Daoy (cell line): ENCODE measurements at regions not wholly inside any gene's neighbourhood (a gene's known extent, or its start where the extent isn't known, plus 50 kb on each side); places are given as distances from the start of the nearest gene placed in this dataset.
A peak's percentile ranks its signal among the peaks of the same experiment; 100 is the strongest.

Experiments used
- DNase-seq: peaks from one replicate; pipeline ENCODE4 v3.0.0-alpha.2; 2015; ENCODE audit warnings: low read depth

- DNase-seq, result no peak
Observed at GRCh38 chr13:22287343-22287920, 616.6 kb downstream of the FGF9 start.

GRCh38 chr13:22288496-22288895, 617.6 kb downstream of the FGF9 start:
- DNase-seq, result no peak

GRCh38 chr13:22289711-22290110, 618.8 kb downstream of the FGF9 start:
- DNase-seq, result no peak

GRCh38 chr13:22298530-22298929, 627.7 kb downstream of the FGF9 start:
- no peak for DNase-seq

DNA sequence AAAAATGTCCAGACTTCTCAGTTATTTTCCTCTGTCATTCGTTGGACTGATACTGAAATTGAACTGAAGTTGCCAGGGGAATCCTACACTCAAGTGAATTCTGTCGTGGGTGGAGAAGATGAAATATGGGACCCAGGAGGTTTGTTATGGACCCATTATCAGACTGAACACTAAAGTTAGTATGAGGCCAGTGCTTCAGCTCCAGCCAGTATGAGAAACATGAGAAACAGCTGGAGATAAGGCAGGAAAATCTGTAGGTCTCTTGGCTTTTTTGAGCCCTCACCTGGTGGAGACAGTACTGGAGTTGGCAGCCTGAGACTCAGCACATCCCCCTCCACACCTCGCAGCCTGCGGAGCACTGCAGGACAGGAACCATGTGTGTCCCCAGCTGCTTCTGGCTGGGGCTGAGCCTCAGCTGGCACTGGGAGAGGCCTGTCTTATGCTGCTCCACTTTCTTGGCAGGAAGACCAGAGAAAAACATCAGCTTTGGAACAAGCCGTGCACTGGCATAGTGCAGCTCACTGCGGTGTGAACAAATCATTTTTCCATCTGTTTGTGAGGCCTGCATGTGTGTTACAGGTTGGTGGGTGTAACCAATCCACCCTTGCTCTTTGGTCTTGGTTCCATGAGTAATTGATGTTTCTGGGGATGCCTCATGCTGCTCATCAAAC, 641.0 kb downstream of the FGF9 start:
- DNase-seq, result peak; percentile 28

DNA sequence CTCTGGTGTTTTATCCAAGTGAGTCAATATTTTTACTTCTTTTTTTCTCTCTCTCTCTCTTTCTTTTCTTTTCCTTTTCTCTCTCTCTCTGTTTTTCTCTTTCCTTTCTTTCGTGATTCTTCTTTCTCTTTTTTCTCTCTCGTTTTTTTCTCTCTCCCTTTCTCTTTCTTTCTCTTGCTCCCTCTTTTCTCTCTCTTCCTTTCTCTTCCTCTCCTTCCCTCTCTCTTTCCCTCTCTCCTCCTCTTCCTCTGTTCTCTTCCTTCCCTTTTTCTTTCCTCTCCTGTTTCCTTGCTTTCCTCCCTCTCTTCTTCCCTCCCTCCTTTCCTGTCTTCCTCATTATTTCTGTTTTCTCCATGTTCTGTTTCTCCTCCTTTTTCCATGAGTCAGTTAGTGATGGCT, 641.5 kb downstream of the FGF9 start:
- no peak for DNase-seq

DNA sequence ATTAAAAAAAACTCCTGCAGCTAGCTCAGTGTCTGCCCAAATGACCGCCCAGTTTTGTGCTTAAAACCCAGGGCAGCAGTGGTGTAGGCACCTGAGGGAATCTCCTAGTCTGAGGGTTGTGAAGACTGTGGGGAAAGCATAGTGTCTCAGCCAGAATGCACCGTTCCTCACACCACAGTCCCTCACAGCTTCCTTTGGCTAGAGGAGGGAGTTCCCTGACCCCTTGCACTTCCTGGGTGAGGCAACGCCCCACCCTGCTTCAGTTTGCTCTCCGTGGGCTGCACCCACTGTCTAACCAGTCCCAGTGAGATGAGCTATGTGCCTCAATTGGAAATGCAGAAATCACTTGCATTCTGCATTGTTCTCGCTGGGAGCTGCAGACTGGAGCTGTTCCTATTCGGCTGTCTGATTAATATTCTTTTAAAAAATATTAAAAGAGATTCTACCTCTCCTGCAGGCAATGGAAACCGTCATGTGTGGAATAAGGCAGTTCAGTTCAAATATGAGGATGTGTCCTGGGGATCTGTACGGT, 645.7 kb downstream of the FGF9 start:
- no peak for DNase-seq

DNA sequence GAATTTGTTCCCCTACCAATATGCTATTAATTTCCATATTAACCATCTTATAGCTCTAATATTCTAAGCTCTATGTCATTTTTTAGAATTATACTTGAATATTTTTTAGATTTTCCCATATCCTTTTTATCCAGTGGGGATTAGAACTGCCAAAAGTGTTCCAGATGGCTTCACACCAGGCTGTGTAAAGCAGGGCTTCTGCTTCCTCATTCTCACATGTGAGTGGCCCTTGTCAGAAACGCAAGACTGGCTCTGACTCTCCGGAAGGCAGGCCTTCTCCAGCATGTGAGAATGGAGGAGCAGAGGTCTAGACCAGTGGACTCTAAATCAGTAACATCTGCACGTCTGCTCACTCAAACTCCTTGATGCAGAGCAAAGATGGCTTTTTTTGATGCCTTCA, 650.1 kb downstream of the FGF9 start:
- no peak for DNase-seq

DNA sequence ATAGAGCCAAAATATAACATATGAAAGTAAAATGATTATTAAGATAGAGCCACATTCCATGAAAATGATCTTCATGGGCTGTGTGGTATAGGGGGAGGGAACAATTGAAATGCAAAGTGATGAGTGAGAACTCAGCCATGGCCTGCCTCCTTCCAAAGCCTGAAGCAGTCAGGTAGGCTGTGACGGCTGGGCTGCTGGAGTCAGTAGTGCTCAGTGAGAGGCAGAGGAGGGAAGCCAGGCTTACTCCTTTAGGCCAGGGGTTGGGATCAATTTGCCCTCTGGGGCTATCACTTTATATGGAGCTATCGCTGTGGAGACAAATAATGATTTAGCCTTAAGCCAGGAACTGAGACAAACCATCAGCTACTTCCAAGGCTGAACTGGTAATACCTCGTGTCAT, 654.9 kb downstream of the FGF9 start:
- no peak for DNase-seq

DNA sequence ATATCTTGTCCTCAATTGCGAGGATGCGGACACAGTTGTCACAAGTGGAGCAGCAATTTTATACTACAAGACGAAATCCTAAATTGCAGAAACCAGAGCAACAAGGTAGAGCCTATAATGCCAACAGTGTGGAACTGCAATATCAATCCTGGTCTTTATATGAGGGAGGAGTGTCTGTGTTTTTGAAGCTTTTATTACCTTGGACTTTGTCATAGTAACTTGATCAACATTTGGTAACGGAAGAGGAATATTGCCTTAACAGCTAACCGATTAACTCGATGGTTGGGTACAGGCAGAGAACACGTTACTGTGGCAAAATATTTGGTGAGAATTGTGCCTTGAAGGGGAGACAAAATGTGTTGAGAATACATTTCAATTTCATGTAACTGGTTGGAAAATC, 661.5 kb downstream of the FGF9 start:
- no peak for DNase-seq

- DNase-seq, result no peak
Observed at GRCh38 chr13:22336460-22336859, 665.6 kb downstream of the FGF9 start.

DNA sequence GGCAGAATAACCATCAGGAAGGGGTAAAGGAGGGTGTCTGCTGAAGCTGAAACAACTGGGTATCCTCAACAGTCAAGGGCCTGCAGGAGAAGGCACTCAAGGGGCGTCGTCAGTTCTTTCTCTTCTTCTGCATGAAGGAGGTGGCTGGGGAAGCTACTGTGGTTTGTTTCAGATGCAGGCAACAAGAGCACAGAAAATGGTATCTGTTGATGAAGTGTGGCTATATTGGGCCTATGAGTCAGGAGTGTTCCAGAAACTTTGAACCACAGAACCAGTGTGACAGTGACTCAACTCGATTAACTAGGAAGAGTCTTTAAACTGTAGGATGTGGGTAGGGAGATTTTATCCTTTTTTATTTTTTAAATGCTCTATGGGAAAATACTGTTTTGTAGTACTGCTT, 686.3 kb downstream of the FGF9 start:
- DNase-seq, result peak; percentile 79

GRCh38 chr13:22369090-22369489, 698.2 kb downstream of the FGF9 start:
- DNase-seq, result no peak

GRCh38 chr13:22369840-22370239, 699.0 kb downstream of the FGF9 start:
- no peak for DNase-seq

GRCh38 chr13:22372261-22372660, 701.4 kb downstream of the FGF9 start:
- DNase-seq, result no peak

DNA sequence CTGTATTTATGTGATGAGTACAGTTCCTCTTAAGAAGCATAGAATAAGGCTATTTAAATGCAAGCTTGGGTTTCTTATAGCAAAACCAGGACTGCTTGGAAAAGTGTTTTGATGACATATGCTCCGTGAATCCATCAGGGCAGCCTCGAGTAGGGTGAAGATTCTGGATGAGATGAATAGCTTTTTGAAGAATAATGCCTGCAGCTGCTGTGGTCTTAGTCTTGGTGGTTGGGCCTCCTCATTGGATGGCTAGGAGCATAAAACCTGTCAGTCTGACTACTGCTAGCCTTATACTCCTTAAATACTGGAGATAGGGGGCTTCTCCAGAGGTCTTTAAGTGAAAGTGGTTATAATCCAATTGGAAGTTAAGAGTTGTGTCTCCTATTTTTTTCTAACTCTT, 704.3 kb downstream of the FGF9 start:
- no peak for DNase-seq

DNA sequence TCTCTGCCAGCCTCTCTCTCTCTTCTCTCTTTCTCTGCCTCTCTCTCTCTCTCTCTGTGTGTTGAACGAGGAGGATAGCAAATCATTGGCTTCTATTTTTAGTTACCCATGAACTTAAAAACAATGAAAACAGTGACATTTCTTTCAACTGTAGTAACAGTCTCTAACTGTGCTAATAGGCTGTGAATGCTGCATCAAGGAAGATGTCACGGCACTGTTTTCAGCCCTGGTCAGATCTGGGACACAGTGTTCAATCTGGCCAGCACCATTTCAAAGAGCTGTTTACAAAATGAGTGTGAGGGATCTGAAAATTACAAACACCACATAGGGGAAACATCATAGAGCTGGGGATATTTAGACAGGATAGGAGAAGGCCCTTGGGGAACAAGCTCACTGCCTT, 717.0 kb downstream of the FGF9 start:
- DNase-seq, result no peak

DNA sequence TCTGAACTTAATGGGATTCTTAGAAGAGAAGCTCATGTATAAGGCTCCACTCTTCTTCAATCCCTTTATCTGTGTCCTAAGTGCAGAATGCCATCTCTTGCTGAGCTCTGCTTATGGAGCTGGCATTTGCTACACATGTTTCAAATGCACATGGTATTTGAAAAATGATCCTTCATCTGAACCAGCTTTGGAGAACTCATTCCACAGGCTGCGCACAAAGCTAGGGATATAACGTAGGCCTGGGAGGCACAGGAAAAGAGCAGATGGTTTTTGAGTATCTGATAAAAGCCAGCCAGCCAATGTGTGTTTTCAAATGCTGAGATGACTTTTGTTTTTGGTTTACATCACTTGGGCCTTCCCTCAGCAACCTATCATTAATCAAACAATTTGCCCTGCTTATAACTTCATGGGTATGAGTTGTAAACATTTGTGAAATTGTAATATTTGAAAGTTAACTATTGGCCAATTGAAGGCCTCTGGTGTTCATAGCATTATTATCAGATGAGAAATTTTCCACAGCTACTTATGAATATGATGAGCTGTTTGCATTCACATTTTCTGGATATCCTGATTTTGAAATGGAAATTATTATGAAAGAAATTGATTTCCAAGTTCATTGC, 729.0 kb downstream of the FGF9 start:
- no peak for DNase-seq

- DNase-seq, result no peak
Observed at GRCh38 chr13:22402682-22403081, 731.8 kb downstream of the FGF9 start.

DNA sequence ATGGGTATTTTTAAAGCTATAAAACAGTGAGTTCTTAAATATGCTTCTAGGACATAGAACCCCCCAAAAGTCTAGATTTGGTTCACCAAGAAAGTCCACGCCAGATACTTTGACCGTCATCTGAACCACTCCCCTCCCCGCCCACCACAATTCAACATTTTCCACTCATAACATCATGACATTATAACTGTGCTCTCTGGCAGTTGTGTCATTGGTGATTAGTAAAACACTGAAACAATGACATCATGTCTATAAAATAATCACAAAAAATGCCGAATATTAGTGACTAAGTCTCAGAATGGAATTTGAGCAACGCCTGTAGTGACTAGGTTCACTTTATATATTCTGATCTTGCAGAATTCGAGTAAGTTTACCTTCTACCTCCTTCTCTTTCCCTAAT, 732.3 kb downstream of the FGF9 start:
- DNase-seq, result no peak

DNA sequence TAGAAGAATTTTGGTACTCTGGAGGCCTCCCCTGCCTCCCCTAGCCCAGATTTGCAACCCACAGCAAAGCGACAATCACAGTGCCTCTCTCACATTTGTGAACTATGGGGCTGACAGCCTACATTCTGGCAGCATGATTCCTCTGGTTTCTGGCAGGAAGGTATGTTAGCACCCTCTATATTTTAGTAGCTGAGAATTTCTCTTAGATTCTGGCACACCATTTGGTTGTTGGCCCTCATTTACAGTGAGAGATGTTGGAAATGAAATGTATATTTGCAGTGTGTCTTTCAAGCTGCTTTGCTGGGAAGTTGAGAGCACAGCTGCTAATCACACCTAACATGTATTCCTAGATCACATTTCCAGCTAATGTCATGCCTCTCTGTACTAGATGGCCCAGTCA, 735.0 kb downstream of the FGF9 start:
- no peak for DNase-seq

DNA sequence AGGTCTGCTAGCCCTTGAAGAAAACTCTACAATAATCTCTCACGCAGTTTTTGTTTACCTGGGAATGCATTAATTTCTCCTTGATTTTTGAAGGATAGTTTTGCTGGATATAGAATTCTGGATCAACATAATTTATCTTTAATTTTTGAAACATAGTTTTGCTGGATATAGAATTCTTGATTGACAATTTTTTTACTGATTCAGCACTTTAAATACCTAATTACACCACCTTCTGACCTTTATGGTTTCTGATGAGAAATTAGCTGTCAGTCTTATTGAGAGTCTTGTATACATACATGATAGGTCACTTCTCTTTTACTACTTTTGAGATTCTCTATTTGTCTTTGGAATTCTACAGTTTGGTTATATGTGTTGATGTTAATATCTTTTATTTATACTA, 741.6 kb downstream of the FGF9 start:
- DNase-seq, result no peak

DNA sequence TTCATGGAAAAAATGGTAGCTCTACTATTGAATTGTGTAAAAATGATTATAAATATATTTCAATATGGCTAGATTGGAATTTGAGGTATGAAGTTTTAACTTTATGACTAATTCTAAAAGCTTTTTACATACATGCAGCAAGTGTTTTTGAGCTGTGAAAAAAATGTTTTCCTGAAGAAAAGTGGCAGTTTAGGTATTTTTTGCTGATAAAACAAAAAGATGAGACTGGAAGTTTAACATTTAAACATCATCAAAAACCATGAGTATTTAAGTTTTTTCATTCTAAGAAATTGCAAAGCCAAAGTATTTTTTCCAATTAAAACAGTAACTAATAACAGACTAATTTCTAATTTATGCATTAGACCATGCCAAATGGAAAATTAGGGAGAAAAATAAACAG, 751.1 kb downstream of the FGF9 start:
- no peak for DNase-seq
